Transverse colon (tissue), 4 donors: ENCODE measurements at regions not wholly inside any gene's neighbourhood (a gene's known extent, or its start where the extent isn't known, plus 50 kb on each side); places are given as distances from the start of the nearest gene placed in this dataset.

ENCODE experiments used
- CTCF ChIP-seq, 5 experiments: fragments of 200-600 bp in 3 of 5; fragments of 450-650 bp in 2 of 5; sonication (generic) in 3 of 5; IDR thresholded peaks; 1 replicate in 2 of 5; 2 replicates in 3 of 5; pipeline ENCODE4 v1.5.1; 2016 to 2017; ENCODE audit warnings: antibody characterized with exemption in 5 of 5, inconsistent platforms in 3 of 5, mild to moderate bottlenecking in 2 of 5, moderate library complexity in 1 of 5
- EP300 ChIP-seq: sonication (generic); formaldehyde crosslinking; IDR thresholded peaks from one replicate; pipeline ENCODE4 v1.6.1; 2017; ENCODE audit warnings: antibody characterized with exemption, low read depth
- POLR2A ChIP-seq: fragments of 450-650 bp; IDR thresholded peaks from one replicate; pipeline ENCODE4 v1.6.1; 2016; ENCODE audit warnings: antibody characterized with exemption, mild to moderate bottlenecking, moderate library complexity
- POLR2AphosphoS5 ChIP-seq, 3 donors: sonication (generic); formaldehyde crosslinking; IDR thresholded peaks; one replicate each; pipeline ENCODE4 v1.6.1; 2016; ENCODE audit warnings: antibody characterized with exemption in 3 of 3

- TF ChIP-seq CTCF (IDR thresholded peaks at IDR 0.05) (no peak), EP300 (no peak), POLR2A (no peak), POLR2AphosphoS5 (IDR thresholded peaks at IDR 0.05) (no peak)
Measured at GRCh38 chr1:214124915-214125314, 137.1 kb downstream of the PROX1 start.
